ENCODE measurements at regions not wholly inside any gene's neighbourhood (a gene's known extent, or its start where the extent isn't known, plus 50 kb on each side); places are given as distances from the start of the nearest gene placed in this dataset.

- DNase-seq: no peak
Measured at GRCh38 chr12:42652048-42652447, 62.5 kb upstream of the PRICKLE1 start.

DNA sequence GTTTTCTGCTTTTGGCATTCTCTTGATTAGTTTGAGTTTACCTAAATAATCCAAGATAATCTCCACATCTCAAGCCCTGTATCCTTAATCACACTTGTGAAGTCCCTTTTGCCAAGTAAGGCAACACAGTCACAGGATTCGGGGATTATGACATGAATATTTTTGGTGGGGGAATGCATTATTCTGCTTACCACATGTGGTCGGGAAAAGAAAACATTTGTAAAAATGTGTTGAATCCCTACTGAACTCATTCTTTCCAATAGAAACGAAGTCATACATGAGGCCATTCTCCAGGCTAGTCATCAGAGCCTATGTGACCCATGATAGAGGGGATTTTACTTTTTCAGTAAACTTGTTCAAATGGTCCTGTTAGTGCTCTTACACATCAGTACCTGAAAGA lies 58.5 kb upstream of the PRICKLE1 start:
- no peak for DNase-seq

GRCh38 chr12:42643881-42644579 lies 54.5 kb upstream of the PRICKLE1 start:
- no peak for DNase-seq

GRCh38 chr12:42641221-42641885 lies 51.8 kb upstream of the PRICKLE1 start:
- DNase-seq: no peak

- DNase-seq: peak; percentile 4
Measured at GRCh38 chr12:42640391-42640790, 50.8 kb upstream of the PRICKLE1 start.

DNA sequence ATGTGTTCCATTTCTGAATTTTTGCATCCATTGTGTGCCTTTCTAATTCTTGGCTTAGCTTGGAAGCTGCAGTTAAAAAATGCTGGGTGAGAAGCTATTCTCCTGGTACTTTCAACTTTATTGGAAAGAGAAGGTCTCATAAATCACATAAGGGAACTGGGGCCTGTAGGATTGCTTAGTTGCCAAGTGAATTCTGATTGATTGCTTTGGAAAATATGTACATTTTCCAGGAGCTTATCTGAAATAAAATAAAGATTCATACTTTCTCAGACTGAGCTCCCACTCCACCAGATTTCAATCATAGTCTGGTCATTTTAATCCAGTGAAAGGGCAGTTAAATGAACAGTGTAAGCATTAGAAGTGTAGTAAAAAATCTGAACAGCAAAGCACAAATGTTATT lies 50.0 kb upstream of the PRICKLE1 start:
- no peak for DNase-seq
